ENCODE measurements at regions not wholly inside any gene's neighbourhood (a gene's known extent, or its start where the extent isn't known, plus 50 kb on each side); places are given as distances from the start of the nearest gene placed in this dataset.

DNA sequence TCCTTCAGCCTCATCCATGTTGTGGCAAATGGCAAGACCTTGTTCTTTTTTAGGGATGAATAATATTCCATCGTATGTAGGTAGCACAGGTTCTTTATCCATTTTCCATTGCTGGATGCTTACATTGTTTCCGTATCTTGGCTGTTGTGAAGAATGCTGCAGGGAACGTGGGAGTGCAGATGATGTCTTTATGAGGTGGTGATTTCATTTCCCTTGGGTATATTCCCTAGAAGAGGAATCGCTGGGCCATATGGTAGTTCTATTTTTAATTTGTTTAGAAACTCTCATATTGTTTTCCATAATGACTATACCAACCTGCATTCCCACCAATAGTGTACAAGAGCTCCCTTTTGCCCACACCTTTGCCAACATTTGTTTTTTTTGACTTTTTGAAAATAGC lies 186.3 kb upstream of the TMTC4 start:
- Histone ChIP-seq H2AFZ (replicated peaks; ENCODE audit: low read length, poor library complexity) (no peak overlapping the region), H3K36me3 (ENCODE audit: control insufficient read depth, insufficient read depth, low read length) (no peaks in the 10 kb centered on the region), H3K9ac (ENCODE audit: low read depth, low read length) (no peak overlapping the region), H2BK20ac (ENCODE audit: low read depth, low read length) (no peak overlapping the region), H3K27me3 (ENCODE audit: control insufficient read depth, insufficient read depth, low read length) (no peaks in the 10 kb centered on the region), H4K20me1 (ENCODE audit: insufficient read depth, low read length) (no peaks in the 10 kb centered on the region), H2BK120ac (ENCODE audit: low read depth, low read length) (no peak overlapping the region), H3K4me2 (ENCODE audit: low read depth, low read length) (no peak overlapping the region), H3K18ac (ENCODE audit: low read depth, low read length) (no peak overlapping the region), H3K14ac (replicated peaks; ENCODE audit: low read depth, low read length) (no peak overlapping the region), H3K9me3 (ENCODE audit: control insufficient read depth, insufficient read depth, low read length) (no peaks in the 10 kb centered on the region; the same call in 1 of the 2 replicates), H2AK5ac (ENCODE audit: low read depth, low read length) (no peak overlapping the region), H3K56ac (ENCODE audit: extremely low read depth, insufficient read depth, low read length) (no peak overlapping the region), H4K5ac (ENCODE audit: low read depth, low read length) (no peak overlapping the region), H4K8ac (ENCODE audit: low read depth in 2 of 2, low read length in 2 of 2) (no peak overlapping the region), H3K23ac (ENCODE audit: low read depth, low read length) (no peak overlapping the region), H4K91ac (ENCODE audit: insufficient read depth, low read depth, low read length) (no peak overlapping the region), H3K9me1 (ENCODE audit: insufficient read depth, low read length) (no peaks in the 10 kb centered on the region), H2BK5ac (ENCODE audit: low read depth, low read length, poor library complexity, severe bottlenecking) (no peak overlapping the region), H2AK9ac (replicated peaks; ENCODE audit: low read depth, low read length, poor library complexity) (no peak overlapping the region), H2BK15ac (ENCODE audit: low read depth, low read length) (no peak overlapping the region), H3K27ac (ENCODE audit: insufficient read depth, low read length) (no peak overlapping the region), H3K4ac (ENCODE audit: low read depth, low read length) (no peak overlapping the region), H3K79me1 (ENCODE audit: low read depth in 1 of 2, low read length in 2 of 2) (no peaks in the 10 kb centered on the region), H3K4me3 (ENCODE audit: insufficient read depth, low read depth, low read length) (no peak overlapping the region), H3K4me1 (ENCODE audit: control insufficient read depth, insufficient read depth, low read length) (no peaks in the 10 kb centered on the region)
- peak; percentile 10 for DNase-seq
- dilution Hi-C loops (cut with HindIII; ENCODE audit: low sequenced_read_pairs, unreplicated experiment) (no loop called here), intact Hi-C loops (cut with micrococcal nuclease) (no loop called here), in situ Hi-C loops (cut with MboI; ENCODE audit: low sequenced_read_pairs) (no loop called here)
- ChIA-PET POLR2A (ENCODE audit: unreplicated experiment) (no interaction called here), CTCF (no interaction called here)
- 100% methylated on average over 1 of the region's 4 CpGs; no CpG with 5 or more reads in 1 of the 2 experiments for WGBS, 2 experiments (ENCODE audit: extremely low coverage in 2 of 2, insufficient read length in 1 of 2)
- BruUV-seq (replicated peaks), result no TSS peak
- no peak for TF ChIP-seq CTCF (conservative IDR thresholded peaks at IDR 0.05; ENCODE audit: low read depth, low read length)
- no peak for TF ChIP-seq SMC3 (IDR thresholded peaks at IDR 0.05; ENCODE audit: low read depth, low read length)
- TF ChIP-seq RFX5 (IDR thresholded peaks at IDR 0.05; ENCODE audit: low read depth, low read length), result no peak
- no peak for TF ChIP-seq USF2 (IDR thresholded peaks at IDR 0.05; ENCODE audit: low read depth, low read length)
- no peak for TF ChIP-seq CEBPB (IDR thresholded peaks at IDR 0.05; ENCODE audit: low read depth, low read length)
- TF ChIP-seq MAZ (IDR thresholded peaks at IDR 0.05; ENCODE audit: borderline replicate concordance, low read depth, low read length), result no peak
- no peak for TF ChIP-seq FOS (IDR thresholded peaks at IDR 0.05; ENCODE audit: low read depth, low read length)
- TF ChIP-seq POLR2A (IDR thresholded peaks at IDR 0.05; ENCODE audit: low read depth, low read length), result no peak
- no peak for TF ChIP-seq BHLHE40 (IDR thresholded peaks at IDR 0.05; ENCODE audit: low read depth, low read length)
- ATAC-seq (ENCODE audit: low read depth), result no peak
